ENCODE measurements at regions not wholly inside any gene's neighbourhood (a gene's known extent, or its start where the extent isn't known, plus 50 kb on each side); places are given as distances from the start of the nearest gene placed in this dataset.

GRCh38 chr18:2201036-2201600 is 370.2 kb downstream of the METTL4 start:
- Histone ChIP-seq H2BK12ac (ENCODE audit: low read length in 2 of 2) (no peak overlapping the region), H2AK5ac (ENCODE audit: low read length, severe bottlenecking) (no peak overlapping the region), H2AFZ (ENCODE audit: low read depth, low read length) (no peak overlapping the region), H3K4me3 (ENCODE audit: insufficient read depth in 1 of 2, low read depth in 1 of 2, low read length in 2 of 2) (no peak overlapping the region), H3K36me3 (ENCODE audit: control insufficient read depth in 1 of 2, insufficient read depth in 2 of 2, low read depth in 1 of 2, low read length in 2 of 2) (no peaks in the 10 kb centered on the region), H3K4ac (ENCODE audit: low read depth in 1 of 2, low read length in 2 of 2) (no peak overlapping the region), H3K4me2 (ENCODE audit: low read length, poor library complexity, severe bottlenecking) (no peak overlapping the region), H4K8ac (ENCODE audit: low read length) (no peak overlapping the region), H3K79me1 (replicated peaks; ENCODE audit: low read length, poor library complexity, severe bottlenecking) (no peaks in the 10 kb centered on the region), H3K9ac (ENCODE audit: low read length) (no peak overlapping the region), H4K91ac (ENCODE audit: low read length) (no peak overlapping the region), H3K27me3 (ENCODE audit: control insufficient read depth in 1 of 2, insufficient read depth in 1 of 2, low read length in 2 of 2) (peaks cover 0 to 5% of the 10 kb centered on the region in 2 experiments), H2BK5ac (ENCODE audit: low read depth, low read length, poor library complexity, severe bottlenecking) (no peak overlapping the region), H3K9me3 (ENCODE audit: control insufficient read depth, low read length) (no peaks in the 10 kb centered on the region), H3K4me1 (ENCODE audit: control insufficient read depth, insufficient read depth, low read depth, low read length) (no peaks in the 10 kb centered on the region), H3K14ac (ENCODE audit: low read length in 2 of 2) (no peak overlapping the region), H3K27ac (ENCODE audit: low read length, poor library complexity, severe bottlenecking) (no peak overlapping the region), H2BK15ac (ENCODE audit: low read depth, poor library complexity, severe bottlenecking) (no peak overlapping the region), H2BK120ac (ENCODE audit: low read depth, low read length) (no peak overlapping the region), H3K23ac (ENCODE audit: low read length in 2 of 2) (no peak overlapping the region), H3K18ac (ENCODE audit: low read depth in 1 of 2, low read length in 2 of 2) (no peak overlapping the region)
- whole genome bisulfite sequencing = 63% methylated on average over 2 of the region's 2 CpGs
- DNase-seq = no peak

GRCh38 chr18:2204736-2205135 is 366.6 kb downstream of the METTL4 start:
- H2BK15ac ChIP-seq (ENCODE audit: low read depth, poor library complexity, severe bottlenecking) = no peak overlapping the region
- DNase-seq = no peak
- no peak overlapping the region for H2BK12ac ChIP-seq (ENCODE audit: low read length in 2 of 2)
- H3K4me3 ChIP-seq (ENCODE audit: insufficient read depth in 1 of 2, low read depth in 1 of 2, low read length in 2 of 2) = no peak overlapping the region
- no peak overlapping the region for H3K27ac ChIP-seq (ENCODE audit: low read length, poor library complexity, severe bottlenecking)
- no peak overlapping the region for H3K4me2 ChIP-seq (ENCODE audit: low read length, poor library complexity, severe bottlenecking)
- H3K27me3 ChIP-seq (ENCODE audit: control insufficient read depth in 1 of 2, insufficient read depth in 1 of 2, low read length in 2 of 2) = peaks cover 0 to 5% of the 10 kb centered on the region in 2 experiments
- no peak overlapping the region for H4K91ac ChIP-seq (ENCODE audit: low read length)
- no peak overlapping the region for H3K14ac ChIP-seq (ENCODE audit: low read length in 2 of 2)
- no peak overlapping the region for H2AK5ac ChIP-seq (ENCODE audit: low read length, severe bottlenecking)
- 82% methylated on average over 2 of the region's 2 CpGs for whole genome bisulfite sequencing
- no peak overlapping the region for H2BK5ac ChIP-seq (ENCODE audit: low read depth, low read length, poor library complexity, severe bottlenecking)
- no peaks in the 10 kb centered on the region for H3K36me3 ChIP-seq (ENCODE audit: control insufficient read depth in 1 of 2, insufficient read depth in 2 of 2, low read depth in 1 of 2, low read length in 2 of 2)
- no peak overlapping the region for H3K4ac ChIP-seq (ENCODE audit: low read depth in 1 of 2, low read length in 2 of 2)
- no peaks in the 10 kb centered on the region for H3K4me1 ChIP-seq (ENCODE audit: control insufficient read depth, insufficient read depth, low read depth, low read length)
- no peak overlapping the region for H2AFZ ChIP-seq (ENCODE audit: low read depth, low read length)
- no peak overlapping the region for H3K9ac ChIP-seq (ENCODE audit: low read length)
- H3K18ac ChIP-seq (ENCODE audit: low read depth in 1 of 2, low read length in 2 of 2) = no peak overlapping the region
- H3K79me1 ChIP-seq (replicated peaks; ENCODE audit: low read length, poor library complexity, severe bottlenecking) = no peaks in the 10 kb centered on the region
- no peaks in the 10 kb centered on the region for H3K9me3 ChIP-seq (ENCODE audit: control insufficient read depth, low read length)
- no peak overlapping the region for H4K8ac ChIP-seq (ENCODE audit: low read length)
- H3K23ac ChIP-seq (ENCODE audit: low read length in 2 of 2) = no peak overlapping the region
- no peak overlapping the region for H2BK120ac ChIP-seq (ENCODE audit: low read depth, low read length)

GRCh38 chr18:2207294-2207693 is 364.0 kb downstream of the METTL4 start:
- H2AK5ac ChIP-seq (ENCODE audit: low read length, severe bottlenecking) = no peak overlapping the region
- no peak overlapping the region for H3K4me3 ChIP-seq (ENCODE audit: insufficient read depth in 1 of 2, low read depth in 1 of 2, low read length in 2 of 2)
- H3K23ac ChIP-seq (ENCODE audit: low read length in 2 of 2) = no peak overlapping the region
- no peak overlapping the region for H2AFZ ChIP-seq (ENCODE audit: low read depth, low read length)
- no peak for DNase-seq
- H2BK120ac ChIP-seq (ENCODE audit: low read depth, low read length) = no peak overlapping the region
- H3K18ac ChIP-seq (ENCODE audit: low read depth in 1 of 2, low read length in 2 of 2) = no peak overlapping the region
- H3K36me3 ChIP-seq (ENCODE audit: control insufficient read depth in 1 of 2, insufficient read depth in 2 of 2, low read depth in 1 of 2, low read length in 2 of 2) = no peaks in the 10 kb centered on the region
- H3K4ac ChIP-seq (ENCODE audit: low read depth in 1 of 2, low read length in 2 of 2) = no peak overlapping the region
- no peak overlapping the region for H3K14ac ChIP-seq (ENCODE audit: low read length in 2 of 2)
- H3K9ac ChIP-seq (ENCODE audit: low read length) = no peak overlapping the region
- peaks cover 0 to 2% of the 10 kb centered on the region in 2 experiments for H3K27me3 ChIP-seq (ENCODE audit: control insufficient read depth in 1 of 2, insufficient read depth in 1 of 2, low read length in 2 of 2)
- H4K91ac ChIP-seq (ENCODE audit: low read length) = no peak overlapping the region
- H3K79me1 ChIP-seq (replicated peaks; ENCODE audit: low read length, poor library complexity, severe bottlenecking) = no peaks in the 10 kb centered on the region
- H4K8ac ChIP-seq (ENCODE audit: low read length) = no peak overlapping the region
- no peak overlapping the region for H2BK15ac ChIP-seq (ENCODE audit: low read depth, poor library complexity, severe bottlenecking)
- no peak overlapping the region for H2BK5ac ChIP-seq (ENCODE audit: low read depth, low read length, poor library complexity, severe bottlenecking)
- no peak overlapping the region for H3K27ac ChIP-seq (ENCODE audit: low read length, poor library complexity, severe bottlenecking)
- WGBS = 63% methylated on average over 3 of the region's 3 CpGs
- H3K4me2 ChIP-seq (ENCODE audit: low read length, poor library complexity, severe bottlenecking) = no peak overlapping the region
- H2BK12ac ChIP-seq (ENCODE audit: low read length in 2 of 2) = no peak overlapping the region
- H3K4me1 ChIP-seq (ENCODE audit: control insufficient read depth, insufficient read depth, low read depth, low read length) = no peaks in the 10 kb centered on the region
- H3K9me3 ChIP-seq (ENCODE audit: control insufficient read depth, low read length) = no peaks in the 10 kb centered on the region

GRCh38 chr18:2212598-2213205 is 358.6 kb downstream of the METTL4 start:
- Histone ChIP-seq H3K18ac (ENCODE audit: low read depth in 1 of 2, low read length in 2 of 2) (no peak overlapping the region), H3K27me3 (ENCODE audit: control insufficient read depth in 1 of 2, insufficient read depth in 1 of 2, low read length in 2 of 2) (no peaks in the 10 kb centered on the region), H2AFZ (ENCODE audit: low read depth, low read length) (no peak overlapping the region), H3K9ac (ENCODE audit: low read length) (no peak overlapping the region), H2AK5ac (ENCODE audit: low read length, severe bottlenecking) (no peak overlapping the region), H3K14ac (ENCODE audit: low read length in 2 of 2) (no peak overlapping the region), H3K36me3 (ENCODE audit: control insufficient read depth in 1 of 2, insufficient read depth in 2 of 2, low read depth in 1 of 2, low read length in 2 of 2) (no peaks in the 10 kb centered on the region), H2BK120ac (ENCODE audit: low read depth, low read length) (no peak overlapping the region), H3K9me3 (ENCODE audit: control insufficient read depth, low read length) (peaks cover 15% of the 10 kb centered on the region), H4K8ac (ENCODE audit: low read length) (no peak overlapping the region), H3K4me3 (ENCODE audit: insufficient read depth in 1 of 2, low read depth in 1 of 2, low read length in 2 of 2) (no peak overlapping the region), H3K79me1 (replicated peaks; ENCODE audit: low read length, poor library complexity, severe bottlenecking) (no peaks in the 10 kb centered on the region), H3K27ac (ENCODE audit: low read length, poor library complexity, severe bottlenecking) (no peak overlapping the region), H3K23ac (ENCODE audit: low read length in 2 of 2) (no peak overlapping the region), H3K4me2 (ENCODE audit: low read length, poor library complexity, severe bottlenecking) (no peak overlapping the region), H2BK15ac (ENCODE audit: low read depth, poor library complexity, severe bottlenecking) (no peak overlapping the region), H2BK5ac (ENCODE audit: low read depth, low read length, poor library complexity, severe bottlenecking) (no peak overlapping the region), H3K4me1 (ENCODE audit: control insufficient read depth, insufficient read depth, low read depth, low read length) (no peaks in the 10 kb centered on the region), H4K91ac (ENCODE audit: low read length) (no peak overlapping the region), H3K4ac (ENCODE audit: low read depth in 1 of 2, low read length in 2 of 2) (no peak overlapping the region), H2BK12ac (ENCODE audit: low read length in 2 of 2) (no peak overlapping the region)
- WGBS = 38% methylated on average over 1 of the region's 1 CpG
- no peak for DNase-seq
